ENCODE measurements at regions not wholly inside any gene's neighbourhood (a gene's known extent, or its start where the extent isn't known, plus 50 kb on each side); places are given as distances from the start of the nearest gene placed in this dataset.
A peak's percentile ranks its signal among the peaks of the same experiment; 100 is the strongest.

DNA sequence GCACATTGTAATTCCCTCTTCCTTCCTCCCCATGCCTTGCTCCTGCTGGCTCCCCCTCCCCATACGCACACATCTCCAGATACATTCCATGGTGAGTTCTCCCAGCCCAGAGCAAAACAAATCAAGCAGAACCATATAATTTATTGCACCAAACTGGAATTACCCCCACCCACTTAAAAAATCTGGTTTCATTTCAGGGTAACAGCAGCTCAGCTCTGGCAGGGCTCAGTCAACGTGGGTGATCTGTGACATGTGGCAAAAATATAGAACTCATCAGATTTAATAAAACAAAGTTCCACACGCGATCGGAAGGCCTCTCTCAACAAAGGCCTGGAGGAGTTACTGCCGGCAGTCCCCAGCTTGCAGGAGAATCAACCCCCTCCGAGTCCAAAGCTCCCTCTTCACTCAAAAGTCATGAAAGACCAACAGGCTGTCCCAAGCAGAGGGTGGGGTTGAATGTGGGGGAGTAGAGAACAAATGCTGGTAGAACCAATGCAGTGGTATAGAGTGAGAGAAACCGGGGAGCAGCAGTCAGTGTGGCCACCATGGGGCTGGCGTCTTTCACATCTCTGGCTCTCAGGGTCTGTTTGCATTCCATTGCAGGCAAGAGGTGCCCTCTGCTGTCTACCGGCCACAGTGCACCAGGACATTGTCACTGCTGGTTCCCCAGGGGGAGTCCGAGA is 323.3 kb upstream of the NT5E start:
- TF ChIP-seq HOXD13 (CRISPR knock-in tag; IDR thresholded peaks at IDR 0.05; ENCODE audit: borderline replicate concordance) (no peak), HOXC10 (CRISPR knock-in tag; IDR thresholded peaks at IDR 0.05) (no peak), ZNF639 (tag by site-specific recombination; IDR thresholded peaks at IDR 0.05) (no peak), CTCF (tag by site-specific recombination; IDR thresholded peaks at IDR 0.05) (peak; percentile 96), ZNF202 (tag by site-specific recombination; IDR thresholded peaks at IDR 0.05; ENCODE audit: borderline replicate concordance) (no peak), ZNF585B (tag by site-specific recombination; IDR thresholded peaks at IDR 0.05) (no peak), ZNF248 (tag by site-specific recombination; IDR thresholded peaks at IDR 0.05) (no peak), ZNF561 (tag by site-specific recombination; IDR thresholded peaks at IDR 0.05; ENCODE audit: borderline replicate concordance) (peak; percentile 47; the same call in 1 of the 2 replicates), KLF7 (tag by site-specific recombination; IDR thresholded peaks at IDR 0.05; ENCODE audit: borderline replicate concordance) (no peak), ZNF416 (tag by site-specific recombination; IDR thresholded peaks at IDR 0.05) (no peak), ZNF600 (tag by site-specific recombination; IDR thresholded peaks at IDR 0.05) (no peak)
- TF ChIP-seq, protein P1, sequence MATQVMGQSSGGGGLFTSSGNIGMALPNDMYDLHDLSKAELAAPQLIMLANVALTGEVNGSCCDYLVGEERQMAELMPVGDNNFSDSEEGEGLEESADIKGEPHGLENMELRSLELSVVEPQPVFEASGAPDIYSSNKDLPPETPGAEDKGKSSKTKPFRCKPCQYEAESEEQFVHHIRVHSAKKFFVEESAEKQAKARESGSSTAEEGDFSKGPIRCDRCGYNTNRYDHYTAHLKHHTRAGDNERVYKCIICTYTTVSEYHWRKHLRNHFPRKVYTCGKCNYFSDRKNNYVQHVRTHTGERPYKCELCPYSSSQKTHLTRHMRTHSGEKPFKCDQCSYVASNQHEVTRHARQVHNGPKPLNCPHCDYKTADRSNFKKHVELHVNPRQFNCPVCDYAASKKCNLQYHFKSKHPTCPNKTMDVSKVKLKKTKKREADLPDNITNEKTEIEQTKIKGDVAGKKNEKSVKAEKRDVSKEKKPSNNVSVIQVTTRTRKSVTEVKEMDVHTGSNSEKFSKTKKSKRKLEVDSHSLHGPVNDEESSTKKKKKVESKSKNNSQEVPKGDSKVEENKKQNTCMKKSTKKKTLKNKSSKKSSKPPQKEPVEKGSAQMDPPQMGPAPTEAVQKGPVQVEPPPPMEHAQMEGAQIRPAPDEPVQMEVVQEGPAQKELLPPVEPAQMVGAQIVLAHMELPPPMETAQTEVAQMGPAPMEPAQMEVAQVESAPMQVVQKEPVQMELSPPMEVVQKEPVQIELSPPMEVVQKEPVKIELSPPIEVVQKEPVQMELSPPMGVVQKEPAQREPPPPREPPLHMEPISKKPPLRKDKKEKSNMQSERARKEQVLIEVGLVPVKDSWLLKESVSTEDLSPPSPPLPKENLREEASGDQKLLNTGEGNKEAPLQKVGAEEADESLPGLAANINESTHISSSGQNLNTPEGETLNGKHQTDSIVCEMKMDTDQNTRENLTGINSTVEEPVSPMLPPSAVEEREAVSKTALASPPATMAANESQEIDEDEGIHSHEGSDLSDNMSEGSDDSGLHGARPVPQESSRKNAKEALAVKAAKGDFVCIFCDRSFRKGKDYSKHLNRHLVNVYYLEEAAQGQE (tag by site-specific recombination; IDR thresholded peaks at IDR 0.05): no peak
- TF ChIP-seq, protein P2, sequence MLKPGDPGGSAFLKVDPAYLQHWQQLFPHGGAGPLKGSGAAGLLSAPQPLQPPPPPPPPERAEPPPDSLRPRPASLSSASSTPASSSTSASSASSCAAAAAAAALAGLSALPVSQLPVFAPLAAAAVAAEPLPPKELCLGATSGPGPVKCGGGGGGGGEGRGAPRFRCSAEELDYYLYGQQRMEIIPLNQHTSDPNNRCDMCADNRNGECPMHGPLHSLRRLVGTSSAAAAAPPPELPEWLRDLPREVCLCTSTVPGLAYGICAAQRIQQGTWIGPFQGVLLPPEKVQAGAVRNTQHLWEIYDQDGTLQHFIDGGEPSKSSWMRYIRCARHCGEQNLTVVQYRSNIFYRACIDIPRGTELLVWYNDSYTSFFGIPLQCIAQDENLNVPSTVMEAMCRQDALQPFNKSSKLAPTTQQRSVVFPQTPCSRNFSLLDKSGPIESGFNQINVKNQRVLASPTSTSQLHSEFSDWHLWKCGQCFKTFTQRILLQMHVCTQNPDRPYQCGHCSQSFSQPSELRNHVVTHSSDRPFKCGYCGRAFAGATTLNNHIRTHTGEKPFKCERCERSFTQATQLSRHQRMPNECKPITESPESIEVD (tag by site-specific recombination; IDR thresholded peaks at IDR 0.05): no peak
- TF ChIP-seq, protein P3, sequence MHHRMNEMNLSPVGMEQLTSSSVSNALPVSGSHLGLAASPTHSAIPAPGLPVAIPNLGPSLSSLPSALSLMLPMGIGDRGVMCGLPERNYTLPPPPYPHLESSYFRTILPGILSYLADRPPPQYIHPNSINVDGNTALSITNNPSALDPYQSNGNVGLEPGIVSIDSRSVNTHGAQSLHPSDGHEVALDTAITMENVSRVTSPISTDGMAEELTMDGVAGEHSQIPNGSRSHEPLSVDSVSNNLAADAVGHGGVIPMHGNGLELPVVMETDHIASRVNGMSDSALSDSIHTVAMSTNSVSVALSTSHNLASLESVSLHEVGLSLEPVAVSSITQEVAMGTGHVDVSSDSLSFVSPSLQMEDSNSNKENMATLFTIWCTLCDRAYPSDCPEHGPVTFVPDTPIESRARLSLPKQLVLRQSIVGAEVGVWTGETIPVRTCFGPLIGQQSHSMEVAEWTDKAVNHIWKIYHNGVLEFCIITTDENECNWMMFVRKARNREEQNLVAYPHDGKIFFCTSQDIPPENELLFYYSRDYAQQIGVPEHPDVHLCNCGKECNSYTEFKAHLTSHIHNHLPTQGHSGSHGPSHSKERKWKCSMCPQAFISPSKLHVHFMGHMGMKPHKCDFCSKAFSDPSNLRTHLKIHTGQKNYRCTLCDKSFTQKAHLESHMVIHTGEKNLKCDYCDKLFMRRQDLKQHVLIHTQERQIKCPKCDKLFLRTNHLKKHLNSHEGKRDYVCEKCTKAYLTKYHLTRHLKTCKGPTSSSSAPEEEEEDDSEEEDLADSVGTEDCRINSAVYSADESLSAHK (tag by site-specific recombination; IDR thresholded peaks at IDR 0.05): no peak
